ENCODE measurements at regions not wholly inside any gene's neighbourhood (a gene's known extent, or its start where the extent isn't known, plus 50 kb on each side); places are given as distances from the start of the nearest gene placed in this dataset.
A peak's percentile ranks its signal among the peaks of the same experiment; 100 is the strongest.

GRCh38 chr3:90011131-90011530 is 903.7 kb downstream of the EPHA3 start:
- H3K4me1 ChIP-seq (ENCODE audit: insufficient read depth, low read length), result peaks cover 20% of the 10 kb centered on the region
- H3K36me3 ChIP-seq (ENCODE audit: insufficient read depth, low read length), result no peaks in the 10 kb centered on the region
- DNase-seq (ENCODE audit: insufficient read length, low spot score, missing footprints), result no peak
- no peaks in the 10 kb centered on the region for H3K27me3 ChIP-seq (ENCODE audit: insufficient read depth, low read length)
- peak overlapping the region; percentile 41 for H3K27ac ChIP-seq (ENCODE audit: low read depth, low read length)
- H3K9me3 ChIP-seq (ENCODE audit: low read depth, low read length), result no peaks in the 10 kb centered on the region
- no peak overlapping the region for H2AFZ ChIP-seq (ENCODE audit: low read length)
- no peaks in the 10 kb centered on the region for H4K20me1 ChIP-seq (ENCODE audit: insufficient read depth, low read length)
- no peak overlapping the region for H3K4me3 ChIP-seq (ENCODE audit: insufficient read depth, low read length)
- H3K4me2 ChIP-seq (ENCODE audit: insufficient read depth, low read length), result peak overlapping the region; percentile 1
- TF ChIP-seq CTCF (IDR thresholded peaks at IDR 0.05; ENCODE audit: extremely low read depth, low read depth, low read length), result no peak
- H3K79me2 ChIP-seq (ENCODE audit: insufficient read depth, low read length), result no peaks in the 10 kb centered on the region

- H3K79me2 ChIP-seq (ENCODE audit: insufficient read depth, low read length), result no peaks in the 10 kb centered on the region
- peaks cover 24% of the 10 kb centered on the region for H3K4me1 ChIP-seq (ENCODE audit: insufficient read depth, low read length)
- no peaks in the 10 kb centered on the region for H4K20me1 ChIP-seq (ENCODE audit: insufficient read depth, low read length)
- no peak for TF ChIP-seq CTCF (IDR thresholded peaks at IDR 0.05; ENCODE audit: extremely low read depth, low read depth, low read length)
- no peaks in the 10 kb centered on the region for H3K27me3 ChIP-seq (ENCODE audit: insufficient read depth, low read length)
- H3K27ac ChIP-seq (ENCODE audit: low read depth, low read length), result no peak overlapping the region
- H3K36me3 ChIP-seq (ENCODE audit: insufficient read depth, low read length), result no peaks in the 10 kb centered on the region
- no peak for DNase-seq (ENCODE audit: insufficient read length, low spot score, missing footprints)
- H3K9me3 ChIP-seq (ENCODE audit: low read depth, low read length), result no peaks in the 10 kb centered on the region
- no peak overlapping the region for H3K4me3 ChIP-seq (ENCODE audit: insufficient read depth, low read length)
- H3K4me2 ChIP-seq (ENCODE audit: insufficient read depth, low read length), result no peak overlapping the region
- H2AFZ ChIP-seq (ENCODE audit: low read length), result no peak overlapping the region
Measured at GRCh38 chr3:90011596-90011995, 904.2 kb downstream of the EPHA3 start.

- Histone ChIP-seq H2AFZ (ENCODE audit: low read length) (no peak overlapping the region), H4K20me1 (ENCODE audit: insufficient read depth, low read length) (no peaks in the 10 kb centered on the region), H3K27me3 (ENCODE audit: insufficient read depth, low read length) (no peaks in the 10 kb centered on the region), H3K9me3 (ENCODE audit: low read depth, low read length) (no peaks in the 10 kb centered on the region), H3K36me3 (ENCODE audit: insufficient read depth, low read length) (no peaks in the 10 kb centered on the region), H3K4me2 (ENCODE audit: insufficient read depth, low read length) (no peak overlapping the region), H3K4me3 (ENCODE audit: insufficient read depth, low read length) (no peak overlapping the region), H3K4me1 (ENCODE audit: insufficient read depth, low read length) (peaks cover 27% of the 10 kb centered on the region), H3K79me2 (ENCODE audit: insufficient read depth, low read length) (no peaks in the 10 kb centered on the region), H3K27ac (ENCODE audit: low read depth, low read length) (no peak overlapping the region)
- no peak for TF ChIP-seq CTCF (IDR thresholded peaks at IDR 0.05; ENCODE audit: extremely low read depth, low read depth, low read length)
- no peak for DNase-seq (ENCODE audit: insufficient read length, low spot score, missing footprints)
Measured at GRCh38 chr3:90011996-90012395, 904.6 kb downstream of the EPHA3 start.

- Histone ChIP-seq H2AFZ (ENCODE audit: low read length) (no peak overlapping the region), H3K4me1 (ENCODE audit: insufficient read depth, low read length) (peaks cover 17% of the 10 kb centered on the region), H3K79me2 (ENCODE audit: insufficient read depth, low read length) (no peaks in the 10 kb centered on the region), H3K27ac (ENCODE audit: low read depth, low read length) (peak overlapping the region; percentile 57), H3K9me3 (ENCODE audit: low read depth, low read length) (no peaks in the 10 kb centered on the region), H3K4me2 (ENCODE audit: insufficient read depth, low read length) (peak overlapping the region; percentile 48), H4K20me1 (ENCODE audit: insufficient read depth, low read length) (no peaks in the 10 kb centered on the region), H3K4me3 (ENCODE audit: insufficient read depth, low read length) (peak overlapping the region; percentile 9), H3K36me3 (ENCODE audit: insufficient read depth, low read length) (no peaks in the 10 kb centered on the region), H3K27me3 (ENCODE audit: insufficient read depth, low read length) (no peaks in the 10 kb centered on the region)
- TF ChIP-seq CTCF (IDR thresholded peaks at IDR 0.05; ENCODE audit: extremely low read depth, low read depth, low read length), result no peak
- DNase-seq (ENCODE audit: insufficient read length, low spot score, missing footprints), result no peak
Measured at GRCh38 chr3:90015688-90016356, 908.4 kb downstream of the EPHA3 start.

Measured in osteoblast (primary cell).